PFSK-1 (cell line): ENCODE measurements at regions not wholly inside any gene's neighbourhood (a gene's known extent, or its start where the extent isn't known, plus 50 kb on each side); places are given as distances from the start of the nearest gene placed in this dataset.

ENCODE experiments used
- FOXP2 ChIP-seq: optimal IDR thresholded peaks from 2 replicates; pipeline ENCODE3; 2011; ENCODE audit warnings: borderline replicate concordance, control low read depth, inconsistent platforms; ENCODE audit not compliant: insufficient read depth; ENCODE audit errors: extremely low read length, extremely low read depth
- POLR2AphosphoS5 ChIP-seq: IDR thresholded peaks from 2 replicates; pipeline ENCODE4 v1.6.1; 2012; ENCODE audit warnings: low read depth, mild to moderate bottlenecking, control low read depth, low read length, moderate library complexity
- REST ChIP-seq, 2 experiments: IDR thresholded peaks; 2 replicates each; pipeline versions ENCODE4 v1.6.1 to v1.8.0; 2011 to 2012; ENCODE audit warnings: low read depth in 2 of 2, low read length in 2 of 2, control low read depth in 1 of 2, inconsistent platforms in 1 of 2, mild to moderate bottlenecking in 1 of 2, moderate library complexity in 1 of 2; ENCODE audit not compliant: insufficient read depth in 1 of 2
- SIN3A ChIP-seq: IDR thresholded peaks from 2 replicates; pipeline ENCODE4 v1.6.1; 2012; ENCODE audit warnings: mild to moderate bottlenecking, low read length, moderate library complexity, borderline replicate concordance; ENCODE audit not compliant: insufficient read depth
- TAF1 ChIP-seq: IDR thresholded peaks from 2 replicates; pipeline ENCODE4 v1.6.1; 2012; ENCODE audit warnings: low read length, control low read depth, borderline replicate concordance; ENCODE audit not compliant: insufficient read depth

- TF ChIP-seq SIN3A (no peak), TAF1 (no peak), REST (IDR thresholded peaks at IDR 0.05; ENCODE audit: insufficient read depth in 1 of 2, low read depth in 2 of 2, low read length in 2 of 2) (no peak), FOXP2 (no peak), POLR2AphosphoS5 (no peak)
Measured at GRCh38 chr13:30819136-30819888, 84.0 kb downstream of the ALOX5AP start.
